HL-60 (cell line): ENCODE measurements at regions not wholly inside any gene's neighbourhood (a gene's known extent, or its start where the extent isn't known, plus 50 kb on each side); places are given as distances from the start of the nearest gene placed in this dataset.

Experiments used
- DNase-seq, 2 experiments: peaks; one replicate each; pipeline ENCODE4 v3.0.0-alpha.2; 2010 to 2020; ENCODE audit warnings: low read depth in 1 of 2, low spot score in 1 of 2
- H3K27ac ChIP-seq: fragments of 250-450 bp; sonication (Bioruptor Pico); replicated peaks from 2 replicates; pipeline ENCODE4 v1.5.1; 2020; ENCODE audit warnings: mild to moderate bottlenecking, moderate library complexity
- H3K27me3 ChIP-seq: fragments of 250-450 bp; sonication (Bioruptor Pico); 2 replicates; pipeline ENCODE4 v1.5.1; 2021; ENCODE audit warnings: mild to moderate bottlenecking, moderate library complexity; ENCODE audit not compliant: insufficient read depth, poor library complexity, severe bottlenecking
- H3K4me3 ChIP-seq: replicated peaks from 2 replicates; pipeline ENCODE4 v1.5.1; 2011; ENCODE audit warnings: mild to moderate bottlenecking, control low read depth, low read length; ENCODE audit not compliant: insufficient read depth
- CTCF ChIP-seq: IDR thresholded peaks from one replicate; pipeline ENCODE4 v1.5.1; 2011; ENCODE audit warnings: low read length, control low read depth, inconsistent platforms; ENCODE audit not compliant: insufficient read depth
- GABPA ChIP-seq: IDR thresholded peaks from 2 replicates; pipeline ENCODE4 v1.6.1; 2012; ENCODE audit warnings: low read depth
- POLR2AphosphoS5 ChIP-seq: IDR thresholded peaks from 2 replicates; pipeline ENCODE4 v1.6.1; 2012; ENCODE audit warnings: low read depth
- REST ChIP-seq: IDR thresholded peaks from 2 replicates; pipeline ENCODE4 v1.6.1; 2012; ENCODE audit warnings: low read depth; ENCODE audit not compliant: insufficient replicate concordance
- SPI1 ChIP-seq: IDR thresholded peaks from 2 replicates; pipeline ENCODE4 v1.6.1; 2012; ENCODE audit warnings: low read depth, mild to moderate bottlenecking, borderline replicate concordance

- no peak for DNase-seq
- Histone ChIP-seq H3K27me3 (peaks cover 5% of the 10 kb centered on the region), H3K27ac (no peak overlapping the region), H3K4me3 (no peak overlapping the region)
- TF ChIP-seq SPI1 (no peak), GABPA (no peak), POLR2AphosphoS5 (no peak), CTCF (no peak), REST (no peak)
These were observed 104.4 kb upstream of the ATP8B1 start for GRCh38 chr18:57907550-57907949.

- Histone ChIP-seq H3K4me3 (no peak overlapping the region), H3K27ac (no peak overlapping the region), H3K27me3 (peaks cover 5% of the 10 kb centered on the region)
- no peak for DNase-seq
- TF ChIP-seq POLR2AphosphoS5 (no peak), SPI1 (no peak), CTCF (no peak), GABPA (no peak), REST (no peak)
These were observed 103.7 kb upstream of the ATP8B1 start for GRCh38 chr18:57906852-57907251.

GRCh38 chr18:57904535-57904934 lies 101.4 kb upstream of the ATP8B1 start:
- Histone ChIP-seq H3K27ac (no peak overlapping the region), H3K4me3 (no peak overlapping the region), H3K27me3 (peaks cover 5% of the 10 kb centered on the region)
- DNase-seq = no peak
- no peak for TF ChIP-seq REST

GRCh38 chr18:57902721-57903120 lies 99.6 kb upstream of the ATP8B1 start:
- TF ChIP-seq POLR2AphosphoS5 = no peak
- no peak for TF ChIP-seq CTCF
- TF ChIP-seq SPI1 = no peak
- TF ChIP-seq GABPA = no peak
- TF ChIP-seq REST = no peak
- Histone ChIP-seq H3K27ac (no peak overlapping the region), H3K4me3 (no peak overlapping the region), H3K27me3 (no peaks in the 10 kb centered on the region)
- no peak for DNase-seq
